ENCODE measurements at regions not wholly inside any gene's neighbourhood (a gene's known extent, or its start where the extent isn't known, plus 50 kb on each side); places are given as distances from the start of the nearest gene placed in this dataset.

DNA sequence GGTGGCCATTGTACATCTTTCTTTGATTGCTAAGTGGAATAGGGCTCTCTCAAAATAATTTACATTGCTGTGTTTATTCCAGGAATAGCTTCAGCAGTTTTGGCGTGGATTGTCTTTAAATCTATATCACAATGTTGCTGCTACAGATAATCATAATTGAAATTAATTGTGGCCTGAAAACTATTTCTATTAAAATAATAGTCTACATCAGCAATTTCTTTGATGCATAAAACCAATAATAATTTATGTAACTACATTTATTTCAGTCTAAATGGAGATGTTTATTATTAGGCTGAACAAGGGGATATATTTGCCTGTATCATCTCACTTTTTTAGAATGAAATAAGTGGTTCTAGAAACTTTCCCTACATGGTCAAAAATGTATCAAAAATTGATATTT is 456.0 kb upstream of the CTNND2 start:
- Histone ChIP-seq H3K9me3 (replicated peaks in 1 of 11) (peaks cover 5 to 12% (median 8%) of the 10 kb centered on the region in 11 experiments; a peak in 12 of 22 replicates), H3K9ac (no peak overlapping the region), H4K20me1 (no peaks in the 10 kb centered on the region), H3K36me3 (no peaks in the 10 kb centered on the region), H3K4me1 (no peaks in the 10 kb centered on the region), H3K4me2 (no peak overlapping the region), H3K27me3 (no peaks in the 10 kb centered on the region), H3K4me3 (no peak overlapping the region), H3K27ac (no peak overlapping the region)
- TF ChIP-seq Cebpa-rat (IDR thresholded peaks at IDR 0.05): no peak

DNA sequence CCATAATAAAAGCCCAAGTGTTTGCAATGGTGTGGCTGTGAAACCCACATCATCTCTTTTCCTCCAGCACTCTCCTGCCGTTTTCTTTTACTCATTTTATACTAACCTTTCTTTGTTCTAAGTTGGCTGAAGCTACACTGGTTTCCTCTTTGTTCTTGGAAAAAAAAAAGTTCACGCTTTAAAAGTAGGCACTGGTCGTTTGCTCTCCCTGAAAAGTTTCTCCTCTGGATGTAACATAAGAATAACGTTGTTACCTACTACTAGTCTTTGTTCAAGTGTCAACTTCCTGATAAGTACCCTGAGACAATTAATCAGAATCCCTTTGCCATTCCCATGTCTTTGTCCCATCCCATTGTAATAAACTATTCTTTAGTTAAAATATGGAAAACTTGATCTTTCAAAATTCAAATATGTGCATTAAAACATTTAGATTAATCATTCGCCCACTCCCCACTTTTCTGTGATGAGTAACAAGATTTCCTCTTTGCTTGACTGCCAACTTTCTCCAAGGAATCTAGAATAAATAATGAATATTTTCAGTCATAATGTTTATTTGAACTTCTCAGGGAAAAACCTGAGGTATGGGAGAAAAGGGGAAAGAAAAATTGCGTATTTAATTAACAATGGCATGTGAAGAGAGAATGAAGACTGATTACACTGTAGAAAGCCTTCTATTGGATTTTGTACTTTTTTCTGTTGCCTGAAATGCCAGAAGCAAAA is 454.3 kb upstream of the CTNND2 start:
- H3K36me3 ChIP-seq: no peaks in the 10 kb centered on the region
- H3K27ac ChIP-seq: no peak overlapping the region
- TF ChIP-seq Cebpa-rat (IDR thresholded peaks at IDR 0.05): no peak
- H3K4me1 ChIP-seq: 0 out of 20 replicates have a peak, but pooled peaks cover 0 to 7% (median 0%) of the 10 kb centered on the region in 10 experiments
- no peak overlapping the region for H3K9ac ChIP-seq
- H4K20me1 ChIP-seq: no peaks in the 10 kb centered on the region
- no peak overlapping the region for H3K4me2 ChIP-seq
- H3K27me3 ChIP-seq: no peaks in the 10 kb centered on the region
- H3K9me3 ChIP-seq (replicated peaks in 1 of 11): peaks cover 5 to 12% (median 8%) of the 10 kb centered on the region in 11 experiments; a peak in 12 of 22 replicates
- no peak overlapping the region for H3K4me3 ChIP-seq

DNA sequence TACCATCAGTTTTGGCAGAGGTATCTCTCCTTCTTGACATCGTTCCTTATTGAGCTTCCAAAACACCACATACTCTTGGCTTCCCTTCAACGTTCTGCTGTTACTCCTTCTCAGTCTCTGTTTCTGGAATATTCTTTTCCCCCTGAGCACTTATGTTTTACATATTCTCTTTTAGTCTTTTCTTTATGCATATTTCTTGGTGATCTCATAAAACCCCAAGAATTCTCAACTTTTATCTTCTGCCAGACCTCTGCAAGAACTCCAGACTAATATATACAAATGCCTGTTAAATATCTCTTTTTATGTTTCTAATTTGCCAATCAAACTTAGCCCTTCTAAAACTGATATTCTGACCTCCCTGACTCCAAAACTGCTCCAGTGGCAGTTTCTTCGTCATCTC is 453.4 kb upstream of the CTNND2 start:
- TF ChIP-seq Cebpa-rat (IDR thresholded peaks at IDR 0.05): no peak
- no peak overlapping the region for H3K27ac ChIP-seq
- no peak overlapping the region for H3K9ac ChIP-seq

DNA sequence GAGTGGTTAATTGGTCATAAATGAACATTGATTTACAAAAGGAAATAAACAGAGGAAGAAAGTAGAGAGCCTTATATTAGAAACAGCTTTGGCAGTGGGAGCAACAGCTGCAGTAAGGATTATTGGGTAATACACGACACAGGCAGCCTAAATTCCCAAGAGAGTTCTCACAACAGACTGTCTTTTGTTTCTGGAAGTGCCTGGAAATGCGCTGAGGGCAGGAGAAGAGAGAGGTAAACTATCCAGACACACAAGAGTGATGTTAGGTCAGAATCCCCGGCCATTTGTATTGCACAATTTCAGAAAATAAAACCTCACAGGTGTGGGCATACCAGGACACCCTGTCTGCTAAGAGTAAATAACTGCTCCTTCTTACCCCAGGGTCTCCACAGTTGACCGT is 450.4 kb upstream of the CTNND2 start:
- no peak overlapping the region for H3K4me3 ChIP-seq
- no peaks in the 10 kb centered on the region for H3K9me3 ChIP-seq (replicated peaks in 1 of 11)
- no peak overlapping the region for H3K27ac ChIP-seq
- no peaks in the 10 kb centered on the region for H3K36me3 ChIP-seq
- no peak overlapping the region for H3K9ac ChIP-seq
- TF ChIP-seq Cebpa-rat (IDR thresholded peaks at IDR 0.05): peak in 3 of 11 experiments; percentile 22 to 37 (median 27); a peak in 4 of 22 replicates
- peak overlapping the region in 1 of 11 experiments; percentile 31; a peak in 1 of 22 replicates for H3K4me2 ChIP-seq
- no peaks in the 10 kb centered on the region for H4K20me1 ChIP-seq
- no peaks in the 10 kb centered on the region for H3K27me3 ChIP-seq
- H3K4me1 ChIP-seq: 0 out of 20 replicates have a peak, but pooled peaks cover 0 to 7% (median 0%) of the 10 kb centered on the region in 10 experiments

More for the DNA sequence above, 453.4 kb upstream of the CTNND2 start:
- H3K4me2 ChIP-seq: no peak overlapping the region
- peaks cover 5 to 12% (median 8%) of the 10 kb centered on the region in 11 experiments; a peak in 12 of 22 replicates for H3K9me3 ChIP-seq (replicated peaks in 1 of 11)
- no peaks in the 10 kb centered on the region for H3K27me3 ChIP-seq
- H3K4me3 ChIP-seq: no peak overlapping the region
- H4K20me1 ChIP-seq: no peaks in the 10 kb centered on the region
- H3K4me1 ChIP-seq: 0 out of 20 replicates have a peak, but pooled peaks cover 0 to 7% (median 0%) of the 10 kb centered on the region in 10 experiments
- H3K36me3 ChIP-seq: no peaks in the 10 kb centered on the region

DNA sequence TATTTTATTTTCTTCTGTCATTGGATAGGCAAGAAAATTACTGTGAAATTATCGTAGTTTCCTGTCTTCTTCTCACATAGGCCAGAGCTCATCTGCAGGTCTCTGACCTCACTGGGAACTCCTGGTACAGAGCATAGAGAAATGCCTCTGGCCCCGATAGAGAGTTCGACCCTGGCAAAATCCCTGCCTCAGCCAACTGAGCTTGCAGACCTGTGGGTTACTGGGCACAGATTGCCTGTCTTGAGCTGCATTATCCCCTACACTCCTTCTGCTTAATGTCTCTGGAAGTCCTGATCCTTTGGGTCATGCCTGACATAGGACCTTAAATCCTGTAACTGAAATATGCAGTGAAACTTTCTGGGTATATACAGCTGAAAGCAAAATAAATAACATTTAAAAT is 439.3 kb upstream of the CTNND2 start:
- Histone ChIP-seq H3K9ac (no peak overlapping the region), H3K27ac (no peak overlapping the region), H3K27me3 (no peaks in the 10 kb centered on the region), H3K9me3 (replicated peaks in 1 of 11) (peaks cover 0 to 10% (median 7%) of the 10 kb centered on the region in 11 experiments; a peak in 9 of 22 replicates), H3K4me1 (no peaks in the 10 kb centered on the region), H3K4me2 (no peak overlapping the region), H3K4me3 (no peak overlapping the region), H4K20me1 (no peaks in the 10 kb centered on the region), H3K36me3 (no peaks in the 10 kb centered on the region)
- no peak for TF ChIP-seq Cebpa-rat (IDR thresholded peaks at IDR 0.05)

DNA sequence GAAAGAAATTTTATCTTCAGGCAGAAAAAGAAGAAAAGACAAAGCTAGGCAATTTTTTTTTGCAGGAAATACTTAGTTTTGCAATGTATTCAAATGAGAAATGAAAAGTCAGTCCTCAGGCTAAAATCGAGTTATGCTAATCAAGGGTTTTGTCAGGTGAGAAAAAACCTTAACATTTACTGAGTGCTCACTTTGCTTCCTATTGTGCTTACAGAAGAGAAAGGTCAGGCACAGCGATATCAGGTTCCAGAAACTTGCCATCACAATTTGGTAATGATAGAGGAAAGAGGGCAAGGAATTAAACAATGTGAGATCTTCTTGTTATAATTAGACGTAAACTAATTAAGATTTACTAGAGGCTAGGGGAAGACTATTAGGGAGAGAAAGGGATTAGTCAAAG is 431.7 kb upstream of the CTNND2 start:
- Histone ChIP-seq H3K4me2 (no peak overlapping the region), H3K9me3 (replicated peaks in 1 of 11) (no peaks in the 10 kb centered on the region), H3K4me3 (no peak overlapping the region), H3K4me1 (no peaks in the 10 kb centered on the region), H3K36me3 (no peaks in the 10 kb centered on the region), H3K9ac (no peak overlapping the region), H3K27ac (no peak overlapping the region), H3K27me3 (no peaks in the 10 kb centered on the region), H4K20me1 (no peaks in the 10 kb centered on the region)
- no peak for TF ChIP-seq Cebpa-rat (IDR thresholded peaks at IDR 0.05)

DNA sequence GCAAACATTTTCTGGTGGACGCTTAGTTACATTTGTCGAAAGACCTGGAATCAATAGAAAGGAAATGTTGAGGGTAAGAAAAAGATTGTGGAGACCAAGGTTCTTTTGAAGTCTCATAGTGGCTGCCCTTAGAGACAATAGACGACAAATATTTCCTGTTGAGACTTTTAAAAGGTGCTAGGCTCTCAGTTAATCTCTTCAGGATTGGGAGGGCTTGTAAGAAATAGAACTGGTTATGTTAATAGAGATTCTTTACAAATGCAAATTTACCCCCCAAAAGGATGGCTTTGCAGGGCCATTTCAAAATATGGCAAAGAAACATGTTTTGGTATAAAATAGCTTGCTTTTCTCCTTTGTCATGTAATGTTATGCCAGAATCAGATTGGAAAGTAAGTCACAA is 428.2 kb upstream of the CTNND2 start:
- no peak overlapping the region for H3K27ac ChIP-seq
- H3K4me1 ChIP-seq: no peaks in the 10 kb centered on the region
- H3K36me3 ChIP-seq: no peaks in the 10 kb centered on the region
- no peaks in the 10 kb centered on the region for H3K27me3 ChIP-seq
- H3K9ac ChIP-seq: no peak overlapping the region
- TF ChIP-seq Cebpa-rat (IDR thresholded peaks at IDR 0.05): no peak
- no peak overlapping the region for H3K4me3 ChIP-seq
- H4K20me1 ChIP-seq: no peaks in the 10 kb centered on the region
- H3K4me2 ChIP-seq: no peak overlapping the region
- H3K9me3 ChIP-seq (replicated peaks in 1 of 11): peaks cover 0 to 5% (median 0%) of the 10 kb centered on the region in 11 experiments; a peak in 2 of 22 replicates

DNA sequence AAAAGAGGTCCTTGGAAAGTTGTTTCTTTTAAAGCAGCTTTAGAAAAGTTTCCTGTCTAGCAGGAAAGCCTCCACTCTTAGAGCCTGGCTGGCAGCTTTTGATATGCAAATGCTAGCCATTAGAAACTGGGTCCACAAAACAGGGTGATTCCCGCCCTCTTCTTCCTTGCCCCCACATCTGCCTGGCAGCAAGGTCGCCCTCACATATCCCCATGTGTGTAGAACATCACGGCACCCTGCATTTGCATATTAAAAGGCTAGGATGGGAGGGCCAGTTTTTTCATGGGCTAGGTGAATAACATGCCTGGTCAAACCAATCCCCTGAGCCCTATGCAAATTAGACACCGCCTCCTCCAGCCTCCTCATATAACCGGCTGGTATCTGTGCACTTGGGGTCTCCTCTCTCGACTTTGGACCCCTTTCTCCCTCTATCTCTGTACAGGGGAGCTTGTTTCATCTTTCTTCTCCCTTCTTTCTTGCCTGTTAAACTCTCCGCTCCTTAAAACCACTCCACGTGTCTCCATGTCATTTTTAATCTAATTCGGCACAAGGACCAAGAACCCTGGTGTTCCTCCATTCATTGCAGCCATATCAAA is 426.8 kb upstream of the CTNND2 start:
- Histone ChIP-seq H3K4me1 (no peaks in the 10 kb centered on the region), H3K9ac (no peak overlapping the region), H3K9me3 (replicated peaks in 1 of 11) (peaks cover 0 to 5% (median 0%) of the 10 kb centered on the region in 11 experiments; a peak in 2 of 22 replicates), H4K20me1 (no peaks in the 10 kb centered on the region), H3K4me2 (no peak overlapping the region), H3K27me3 (no peaks in the 10 kb centered on the region), H3K36me3 (no peaks in the 10 kb centered on the region), H3K27ac (no peak overlapping the region), H3K4me3 (no peak overlapping the region)
- no peak for TF ChIP-seq Cebpa-rat (IDR thresholded peaks at IDR 0.05)

DNA sequence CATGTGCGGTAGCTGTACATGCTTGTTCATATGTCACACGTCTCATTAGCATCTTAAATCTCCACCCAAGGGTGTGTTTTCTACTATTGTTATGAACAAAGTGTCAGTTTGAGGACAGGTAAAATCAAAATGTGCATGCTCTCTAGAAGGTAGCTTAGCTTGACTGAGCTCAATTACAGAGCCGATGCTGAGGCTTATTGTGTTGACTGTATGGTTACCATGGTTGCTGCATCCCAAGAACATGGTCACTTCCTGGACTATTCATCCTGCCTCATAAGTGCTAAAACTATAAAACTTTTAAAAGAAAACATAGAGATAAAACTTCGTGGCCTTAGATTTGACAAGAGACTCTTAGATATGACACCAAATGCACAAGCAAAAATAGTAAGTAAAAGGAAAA is 426.1 kb upstream of the CTNND2 start:
- Histone ChIP-seq H3K4me2 (no peak overlapping the region), H3K9me3 (replicated peaks in 1 of 11) (peaks cover 0 to 5% (median 0%) of the 10 kb centered on the region in 11 experiments; a peak in 2 of 22 replicates), H4K20me1 (no peaks in the 10 kb centered on the region), H3K27ac (no peak overlapping the region), H3K4me3 (no peak overlapping the region), H3K4me1 (no peaks in the 10 kb centered on the region), H3K36me3 (no peaks in the 10 kb centered on the region), H3K27me3 (no peaks in the 10 kb centered on the region), H3K9ac (no peak overlapping the region)
- no peak for TF ChIP-seq Cebpa-rat (IDR thresholded peaks at IDR 0.05)
